ENCODE measurements at regions not wholly inside any gene's neighbourhood (a gene's known extent, or its start where the extent isn't known, plus 50 kb on each side); places are given as distances from the start of the nearest gene placed in this dataset.
"Not testable (repeated sequence)": the region's sequence is repeated elsewhere in the genome, so short reads cannot be mapped to it uniquely, and the experiment has no call there.

GRCh38 chr6:88499436-88499835 lies 333.3 kb upstream of the CNR1 start:
- DNase-seq = no peak

GRCh38 chr6:88497403-88497802 lies 331.3 kb upstream of the CNR1 start:
- not testable (repeated sequence) for DNase-seq

- DNase-seq = no peak
Measured at GRCh38 chr6:88494401-88495140, 328.4 kb upstream of the CNR1 start.

- DNase-seq = no peak
Measured at GRCh38 chr6:88493717-88494116, 327.6 kb upstream of the CNR1 start.

- no peak for DNase-seq
Measured at GRCh38 chr6:88492824-88493223, 326.7 kb upstream of the CNR1 start.

- no peak for DNase-seq
Measured at GRCh38 chr6:88492241-88492640, 326.1 kb upstream of the CNR1 start.

GRCh38 chr6:88491266-88491880 lies 325.2 kb upstream of the CNR1 start:
- DNase-seq = no peak

- no peak for DNase-seq
Measured at GRCh38 chr6:88490908-88491264, 324.7 kb upstream of the CNR1 start.

GRCh38 chr6:88490195-88490907 lies 324.2 kb upstream of the CNR1 start:
- DNase-seq = no peak

- DNase-seq = no peak
Measured at GRCh38 chr6:88483424-88483823, 317.3 kb upstream of the CNR1 start.

GRCh38 chr6:88482465-88482864 lies 316.3 kb upstream of the CNR1 start:
- no peak for DNase-seq

GRCh38 chr6:88481519-88481918 lies 315.4 kb upstream of the CNR1 start:
- no peak for DNase-seq

GRCh38 chr6:88480816-88481215 lies 314.7 kb upstream of the CNR1 start:
- DNase-seq = no peak

- no peak for DNase-seq
Measured at GRCh38 chr6:88477413-88477812, 311.3 kb upstream of the CNR1 start.

- DNase-seq = no peak
Measured at GRCh38 chr6:88476388-88476787, 310.2 kb upstream of the CNR1 start.

- DNase-seq = no peak
Measured at GRCh38 chr6:88474720-88475119, 308.6 kb upstream of the CNR1 start.

GRCh38 chr6:88473589-88473988 lies 307.4 kb upstream of the CNR1 start:
- DNase-seq = no peak

- no peak for DNase-seq
Measured at GRCh38 chr6:88472851-88473525, 306.8 kb upstream of the CNR1 start.

- no peak for DNase-seq
Measured at GRCh38 chr6:88459643-88460042, 293.5 kb upstream of the CNR1 start.

- no peak for DNase-seq
Measured at GRCh38 chr6:88459189-88459588, 293.0 kb upstream of the CNR1 start.

GRCh38 chr6:88458662-88459061 lies 292.5 kb upstream of the CNR1 start:
- no peak for DNase-seq

GRCh38 chr6:88456221-88456859 lies 290.2 kb upstream of the CNR1 start:
- no peak for DNase-seq

GRCh38 chr6:88455317-88455716 lies 289.2 kb upstream of the CNR1 start:
- peak in 1 of 2 experiments; percentile 13 for DNase-seq
